CD4-positive, alpha-beta T cell treated with Interleukin-1 beta for 1 hour (primary cell): ENCODE measurements at regions not wholly inside any gene's neighbourhood (a gene's known extent, or its start where the extent isn't known, plus 50 kb on each side); places are given as distances from the start of the nearest gene placed in this dataset.
"Not testable (repeated sequence)": the region's sequence is repeated elsewhere in the genome, so short reads cannot be mapped to it uniquely, and the experiment has no call there.

Source experiments
- DNase-seq, 2 donors: peaks; one replicate each; pipeline ENCODE4 v3.0.0-alpha.2; 2020 to 2022

DNA sequence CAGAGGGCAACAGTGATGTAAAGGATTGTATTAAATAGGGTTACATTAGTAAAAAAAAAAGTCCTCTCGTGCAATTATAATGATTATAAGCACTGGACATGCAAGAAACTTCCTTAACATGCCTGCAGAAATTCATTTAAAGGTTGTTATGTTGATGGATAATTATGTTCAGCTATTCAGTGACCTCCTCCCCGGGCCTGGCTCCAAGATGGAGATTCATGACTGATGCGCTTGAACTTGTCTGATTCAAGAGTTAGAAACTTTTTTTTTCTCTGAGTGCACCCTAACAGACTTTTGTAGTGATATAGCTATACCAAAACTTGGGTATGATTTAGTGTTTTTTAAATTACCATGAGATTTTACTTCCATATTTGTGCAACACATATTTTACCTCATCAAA is 1170.0 kb upstream of the CITED2 start:
- DNase-seq, result no peak

DNA sequence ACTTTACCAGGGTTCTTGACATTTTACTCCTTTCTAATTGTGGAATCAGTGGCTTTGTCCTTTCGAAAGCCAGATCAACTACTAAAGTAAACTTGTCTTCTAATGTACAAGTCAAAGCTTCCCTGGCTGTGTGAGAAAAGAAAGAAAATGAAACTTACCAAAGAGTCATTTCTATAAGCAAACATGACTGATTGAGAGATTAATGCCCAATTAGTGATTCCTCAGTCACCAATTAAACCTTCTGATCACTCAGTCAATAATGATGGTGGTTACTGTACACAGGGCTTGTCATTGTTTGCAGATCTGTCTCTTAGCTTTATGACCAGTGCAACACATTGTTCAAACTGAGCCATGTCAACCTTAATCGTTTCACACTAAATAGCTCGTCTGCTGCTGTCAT is 1168.4 kb upstream of the CITED2 start:
- no peak for DNase-seq

GRCh38 chr6:140541288-140541687 is 1166.8 kb upstream of the CITED2 start:
- DNase-seq, result no peak

DNA sequence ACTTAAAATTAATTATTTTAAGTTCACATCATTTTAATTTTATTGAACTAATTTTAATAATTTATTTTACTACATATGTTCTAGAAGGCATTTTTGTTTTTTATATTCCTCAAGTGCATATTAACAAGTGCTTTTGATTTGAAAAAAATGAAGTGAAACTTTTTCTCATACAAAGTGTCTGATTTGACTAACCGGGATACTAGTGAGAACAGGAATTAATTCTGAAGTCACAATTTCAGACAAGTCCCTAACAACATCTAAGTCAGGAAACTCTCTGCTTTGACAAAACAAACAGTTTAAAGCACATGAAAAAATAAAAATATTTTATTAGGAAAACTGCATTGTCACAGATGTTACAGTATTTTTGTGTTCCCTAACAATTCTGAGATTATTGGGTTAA is 1166.3 kb upstream of the CITED2 start:
- no peak for DNase-seq

DNA sequence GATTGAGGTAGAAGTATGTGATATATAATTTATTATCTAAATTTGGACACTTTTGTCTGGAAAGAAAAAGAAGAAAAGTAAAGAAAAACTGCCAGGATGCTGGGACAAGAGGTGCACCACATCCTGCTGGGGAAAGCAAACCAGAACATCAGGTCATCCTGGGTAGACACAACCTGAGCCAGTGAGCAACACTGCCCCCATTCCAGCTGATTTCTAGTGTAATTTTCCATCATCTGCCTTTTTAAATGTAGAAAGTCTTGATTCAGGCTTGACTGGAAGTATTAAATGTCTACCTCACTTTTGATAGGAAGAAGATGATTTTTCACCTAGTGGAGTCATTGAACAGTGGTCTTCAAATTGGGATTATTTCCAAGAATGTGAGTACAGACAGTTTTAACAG is 1164.5 kb upstream of the CITED2 start:
- no peak for DNase-seq

DNA sequence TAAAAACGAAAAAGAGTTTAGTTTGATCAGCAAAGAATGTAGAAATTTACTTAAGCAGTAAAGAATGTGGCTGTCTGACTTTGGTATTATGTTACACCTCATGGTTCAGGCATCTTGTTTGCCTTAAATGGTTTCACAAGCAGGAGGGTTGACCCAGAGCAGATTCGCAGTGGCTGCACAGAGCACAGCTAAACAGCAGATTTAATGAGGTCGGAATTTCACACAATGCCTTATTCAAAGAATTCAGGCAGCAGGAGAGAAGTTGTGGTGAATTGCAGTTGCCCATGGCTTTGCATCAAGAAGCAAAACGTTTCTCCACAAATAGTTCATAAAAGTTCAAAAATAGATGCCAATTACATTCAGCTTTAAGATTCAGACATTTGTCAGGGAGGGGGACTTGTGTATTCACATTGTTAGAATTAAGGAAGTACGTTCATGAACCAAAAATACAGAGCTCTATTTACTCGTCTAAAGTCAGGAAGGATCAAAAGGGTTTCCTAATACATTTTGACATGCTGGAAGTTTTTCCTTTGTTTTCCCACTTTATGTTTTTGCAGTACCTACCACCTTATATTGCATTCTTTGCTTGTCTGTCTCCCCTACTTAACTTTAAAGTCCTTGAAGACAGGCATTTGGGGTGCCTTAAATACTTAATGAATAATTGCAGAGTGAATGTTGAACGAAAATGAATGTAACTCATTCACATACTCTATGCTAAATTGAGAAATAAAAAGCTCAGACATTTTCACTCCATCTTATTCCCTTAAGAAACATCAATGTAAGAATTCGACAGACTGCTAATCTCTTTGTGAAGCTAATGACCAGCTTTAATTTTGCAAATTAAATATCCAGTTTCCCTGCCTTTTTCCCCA is 1163.6 kb upstream of the CITED2 start:
- DNase-seq, result no peak

DNA sequence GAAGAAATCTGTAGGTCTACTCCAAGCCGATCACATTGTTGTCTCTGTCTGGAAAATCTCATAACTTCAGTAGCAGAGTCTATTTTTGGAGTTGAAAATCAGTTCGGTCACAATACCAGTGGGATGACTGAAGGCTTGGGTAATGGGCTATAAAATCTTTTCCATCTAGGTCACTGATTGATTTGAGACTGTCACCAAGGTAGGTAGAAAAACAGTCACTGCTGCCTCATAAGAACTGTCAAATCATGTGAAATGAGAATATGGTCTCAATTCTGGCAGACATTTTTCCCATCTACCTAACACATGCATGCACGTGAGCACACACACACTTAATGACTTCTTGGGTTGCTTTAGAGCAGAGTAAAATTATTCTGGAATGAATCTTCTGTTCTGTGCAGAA is 1162.8 kb upstream of the CITED2 start:
- no peak for DNase-seq

GRCh38 chr6:140535511-140535910 is 1161.1 kb upstream of the CITED2 start:
- DNase-seq, result no peak

GRCh38 chr6:140533526-140533925 is 1159.1 kb upstream of the CITED2 start:
- no peak for DNase-seq

DNA sequence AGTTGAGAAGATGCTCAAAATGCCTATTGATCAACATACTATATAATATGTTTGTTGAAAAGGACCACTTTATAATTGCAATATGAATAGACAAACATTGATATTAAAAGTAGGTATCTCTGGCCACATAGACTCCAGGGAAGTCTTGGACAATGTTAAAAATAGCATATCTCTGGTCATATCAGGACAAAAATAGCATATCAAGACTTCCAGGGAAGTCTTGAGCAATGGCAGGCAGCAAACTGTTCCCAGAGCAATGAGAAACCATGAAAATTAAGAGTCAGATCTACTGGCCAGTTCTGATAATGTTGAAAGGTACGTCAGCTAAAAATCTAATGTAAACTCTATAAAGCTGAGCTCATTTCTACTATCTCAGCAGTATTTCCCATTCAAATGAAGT is 1130.3 kb upstream of the CITED2 start:
- DNase-seq, result no peak

GRCh38 chr6:140500849-140501248 is 1126.4 kb upstream of the CITED2 start:
- DNase-seq, result no peak

GRCh38 chr6:140499607-140500006 is 1125.2 kb upstream of the CITED2 start:
- DNase-seq, result no peak

GRCh38 chr6:140494321-140495108 is 1120.1 kb upstream of the CITED2 start:
- no peak for DNase-seq

- not testable (repeated sequence) for DNase-seq
Observed at GRCh38 chr6:140493470-140493869, 1119.0 kb upstream of the CITED2 start.

GRCh38 chr6:140490081-140490480 is 1115.6 kb upstream of the CITED2 start:
- DNase-seq, result no peak

- no peak for DNase-seq
Observed at GRCh38 chr6:140487586-140487985, 1113.1 kb upstream of the CITED2 start.

DNA sequence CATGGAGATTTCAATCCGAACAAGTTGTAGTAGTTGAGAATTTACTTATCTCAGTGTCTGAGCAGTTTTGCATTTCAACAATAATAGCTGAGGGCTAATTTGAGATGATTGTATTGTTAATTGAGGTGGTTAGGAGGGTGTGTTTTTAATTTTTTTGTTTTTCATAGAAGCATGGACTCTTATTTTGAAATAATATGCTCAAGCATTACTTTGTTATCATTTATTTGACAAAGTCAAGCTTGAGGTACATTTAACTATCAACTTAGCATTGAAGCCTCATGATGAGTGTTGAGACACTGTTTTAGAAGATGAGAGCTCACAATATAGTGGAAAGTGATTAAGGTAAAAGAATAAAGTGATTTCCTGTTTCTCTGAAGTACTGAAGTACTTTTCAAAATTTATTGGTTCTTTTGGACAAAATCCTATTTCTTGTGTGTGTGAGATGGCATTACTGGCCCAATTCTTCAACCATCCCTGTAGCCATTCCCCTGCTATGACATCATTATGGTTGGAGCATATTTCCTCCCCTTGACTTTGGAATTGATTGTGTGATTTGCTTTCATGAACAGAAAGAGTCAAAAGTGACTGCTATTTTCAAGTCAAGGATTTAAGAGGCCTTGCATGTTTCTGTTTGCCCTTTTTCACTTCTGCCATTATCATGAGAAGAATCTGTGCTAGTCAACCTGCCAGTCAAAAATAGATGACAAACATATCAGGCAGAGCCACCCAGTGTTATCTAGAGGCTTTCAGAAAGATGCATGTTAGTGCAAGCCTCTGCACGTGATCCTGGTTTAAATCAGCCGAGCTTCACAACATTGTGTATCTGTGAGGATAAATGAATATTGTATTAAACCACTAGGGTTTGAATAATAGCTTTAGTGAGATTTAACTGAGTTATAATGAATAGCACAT is 1112.3 kb upstream of the CITED2 start:
- DNase-seq, result no peak

DNA sequence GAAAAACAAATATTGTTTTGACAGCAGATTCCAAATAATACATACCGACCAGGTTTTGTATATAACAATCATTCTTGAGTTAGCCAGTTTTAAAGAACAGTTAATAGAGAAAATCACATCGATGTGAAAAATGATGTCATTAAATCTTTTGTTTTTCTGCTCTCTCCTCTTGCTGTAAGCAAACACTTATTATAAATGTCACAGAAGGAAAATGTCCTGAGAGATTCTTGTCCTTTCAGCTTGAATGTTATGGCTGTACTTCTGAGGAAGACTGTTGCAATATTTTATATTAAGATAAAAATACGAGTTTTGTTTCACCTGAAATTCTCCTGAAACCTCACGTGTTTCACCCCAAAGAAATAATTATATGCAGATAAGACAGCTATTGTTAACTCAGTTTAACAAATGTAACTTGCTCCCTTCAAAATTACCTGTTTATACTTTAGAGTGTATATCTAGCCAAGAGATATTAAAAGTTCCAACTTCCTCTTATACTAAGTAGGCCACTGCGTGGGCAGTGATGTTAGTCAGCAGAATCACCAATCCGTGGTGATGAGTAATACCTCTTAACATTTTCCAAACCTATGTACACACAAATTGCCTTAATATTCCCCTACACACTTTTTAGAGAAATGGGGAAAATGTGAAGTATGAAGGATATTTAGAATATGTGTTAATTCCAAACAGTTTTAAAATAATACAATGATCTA is 1111.4 kb upstream of the CITED2 start:
- no peak for DNase-seq

- no peak for DNase-seq
Observed at GRCh38 chr6:140480852-140481251, 1106.4 kb upstream of the CITED2 start.

DNA sequence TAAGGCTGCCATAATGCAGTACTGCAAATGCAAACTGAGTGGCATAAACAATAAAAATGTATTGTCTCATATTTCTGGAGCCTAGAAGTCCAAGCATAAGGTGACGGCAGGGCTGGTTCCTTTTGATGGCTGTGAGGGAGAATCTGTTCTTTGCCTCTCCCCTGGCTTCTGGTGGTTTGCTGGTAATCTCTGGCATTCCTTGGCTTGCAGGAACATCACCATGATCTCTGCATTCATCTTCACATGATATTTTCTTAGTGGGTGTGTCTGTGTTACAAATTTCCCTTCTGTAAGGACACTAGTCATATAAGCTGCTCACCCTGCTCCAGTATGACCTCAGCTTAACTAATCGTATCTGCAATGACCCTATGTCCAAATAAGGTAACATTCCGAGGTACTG is 1104.2 kb upstream of the CITED2 start:
- DNase-seq, result no peak

DNA sequence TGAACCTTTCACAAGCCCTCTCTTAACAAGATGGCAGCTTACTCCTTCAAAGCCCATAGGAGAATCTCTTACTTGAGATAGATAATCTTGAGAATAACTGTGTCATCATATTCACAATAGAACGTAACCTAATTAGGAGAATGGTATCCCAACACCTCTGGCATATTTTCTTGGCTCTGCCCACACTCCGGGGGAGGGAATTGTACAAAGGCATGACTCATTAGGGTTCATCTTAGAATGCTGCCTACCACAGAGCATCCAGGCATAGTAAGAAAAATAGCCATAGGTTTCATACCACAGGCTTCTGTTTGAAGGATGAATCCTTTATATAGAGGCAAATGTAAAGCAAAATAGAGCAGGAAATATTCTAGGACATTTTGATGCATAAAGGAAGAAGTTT is 1100.6 kb upstream of the CITED2 start:
- DNase-seq, result no peak

GRCh38 chr6:140464720-140465119 is 1090.3 kb upstream of the CITED2 start:
- no peak for DNase-seq

DNA sequence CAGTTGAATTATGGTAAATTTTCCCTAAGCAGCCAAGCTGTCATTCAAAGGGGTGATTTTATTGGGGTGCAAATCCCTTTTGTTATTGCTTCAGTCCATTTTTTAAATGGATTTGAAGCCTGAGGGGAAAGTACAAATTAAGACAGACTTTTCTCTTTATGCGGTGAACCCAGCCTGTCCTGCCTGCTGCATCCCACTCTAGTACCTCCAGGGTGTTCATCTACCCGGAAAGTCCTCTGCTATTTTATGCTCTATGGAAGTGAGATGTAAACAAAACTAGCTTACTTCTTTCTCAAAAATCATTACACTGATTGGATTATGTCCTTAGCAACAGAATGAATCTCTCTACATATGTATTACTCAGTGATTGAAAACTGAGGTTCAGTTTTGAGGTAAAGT is 1088.9 kb upstream of the CITED2 start:
- DNase-seq, result no peak
